ENCODE measurements at regions not wholly inside any gene's neighbourhood (a gene's known extent, or its start where the extent isn't known, plus 50 kb on each side); places are given as distances from the start of the nearest gene placed in this dataset.

- H3K36me3 ChIP-seq (ENCODE audit: low read length): no peaks in the 10 kb centered on the region
- H3F3A ChIP-seq (ENCODE audit: insufficient read depth): no peaks in the 10 kb centered on the region
- no peak overlapping the region for H3K4me2 ChIP-seq (ENCODE audit: low read depth, low read length, poor library complexity, severe bottlenecking)
- no peaks in the 10 kb centered on the region for H4K20me1 ChIP-seq (ENCODE audit: low read depth, low read length)
- no peaks in the 10 kb centered on the region for H3K27me3 ChIP-seq (ENCODE audit: low read length)
- no peak overlapping the region for H2AFZ ChIP-seq (ENCODE audit: low read depth, low read length, severe bottlenecking)
- TF ChIP-seq CTCF (IDR thresholded peaks at IDR 0.05; ENCODE audit: insufficient read depth, low read length, poor library complexity, severe bottlenecking) (no peak), EZH2phosphoT487 (conservative IDR thresholded peaks at IDR 0.05; ENCODE audit: low read length) (no peak)
- H3K9me2 ChIP-seq (replicated peaks; ENCODE audit: insufficient read depth, low read length): no peaks in the 10 kb centered on the region; the same call in 1 of the 2 replicates
- no peaks in the 10 kb centered on the region for H3K9me3 ChIP-seq (ENCODE audit: insufficient read depth, low read length)
- H3K27ac ChIP-seq (ENCODE audit: low read depth, low read length): no peak overlapping the region
- H3K79me2 ChIP-seq (ENCODE audit: insufficient read depth, low read length): no peaks in the 10 kb centered on the region
- H3K4me3 ChIP-seq (ENCODE audit: insufficient read depth, low read length, poor library complexity, severe bottlenecking): no peak overlapping the region
- H3K9ac ChIP-seq (ENCODE audit: low read length): no peak overlapping the region
Observed at GRCh38 chr5:7991125-7991821, 122.3 kb downstream of the MTRR start.

GRCh38 chr5:7995688-7996294 lies 126.8 kb downstream of the MTRR start:
- Histone ChIP-seq H4K20me1 (ENCODE audit: low read depth, low read length) (no peaks in the 10 kb centered on the region), H3K79me2 (ENCODE audit: insufficient read depth, low read length) (no peaks in the 10 kb centered on the region), H3K27ac (ENCODE audit: low read depth, low read length) (no peak overlapping the region), H3K27me3 (ENCODE audit: low read length) (no peaks in the 10 kb centered on the region), H3K36me3 (ENCODE audit: low read length) (no peaks in the 10 kb centered on the region), H3K9me3 (ENCODE audit: insufficient read depth, low read length) (no peaks in the 10 kb centered on the region), H3K9ac (ENCODE audit: low read length) (no peak overlapping the region), H3F3A (ENCODE audit: insufficient read depth) (no peaks in the 10 kb centered on the region), H3K9me2 (replicated peaks; ENCODE audit: insufficient read depth, low read length) (no peaks in the 10 kb centered on the region; the same call in 1 of the 2 replicates), H3K4me3 (ENCODE audit: insufficient read depth, low read length, poor library complexity, severe bottlenecking) (no peak overlapping the region), H2AFZ (ENCODE audit: low read depth, low read length, severe bottlenecking) (no peak overlapping the region), H3K4me2 (ENCODE audit: low read depth, low read length, poor library complexity, severe bottlenecking) (no peak overlapping the region)
- TF ChIP-seq CTCF (IDR thresholded peaks at IDR 0.05; ENCODE audit: insufficient read depth, low read length, poor library complexity, severe bottlenecking) (no peak), EZH2phosphoT487 (conservative IDR thresholded peaks at IDR 0.05; ENCODE audit: low read length) (no peak)

GRCh38 chr5:8005416-8005815 lies 136.5 kb downstream of the MTRR start:
- Histone ChIP-seq H4K20me1 (ENCODE audit: low read depth, low read length) (no peaks in the 10 kb centered on the region), H3K9me2 (replicated peaks; ENCODE audit: insufficient read depth, low read length) (no peaks in the 10 kb centered on the region), H3K27ac (ENCODE audit: low read depth, low read length) (no peak overlapping the region), H2AFZ (ENCODE audit: low read depth, low read length, severe bottlenecking) (no peak overlapping the region), H3F3A (ENCODE audit: insufficient read depth) (no peaks in the 10 kb centered on the region), H3K27me3 (ENCODE audit: low read length) (no peaks in the 10 kb centered on the region), H3K4me3 (ENCODE audit: insufficient read depth, low read length, poor library complexity, severe bottlenecking) (no peak overlapping the region), H3K36me3 (ENCODE audit: low read length) (no peaks in the 10 kb centered on the region), H3K9me3 (ENCODE audit: insufficient read depth, low read length) (no peaks in the 10 kb centered on the region), H3K4me2 (ENCODE audit: low read depth, low read length, poor library complexity, severe bottlenecking) (no peak overlapping the region), H3K79me2 (ENCODE audit: insufficient read depth, low read length) (no peaks in the 10 kb centered on the region), H3K9ac (ENCODE audit: low read length) (no peak overlapping the region)
- TF ChIP-seq CTCF (IDR thresholded peaks at IDR 0.05; ENCODE audit: insufficient read depth, low read length, poor library complexity, severe bottlenecking) (no peak), EZH2phosphoT487 (conservative IDR thresholded peaks at IDR 0.05; ENCODE audit: low read length) (no peak)
